ENCODE measurements at regions not wholly inside any gene's neighbourhood (a gene's known extent, or its start where the extent isn't known, plus 50 kb on each side); places are given as distances from the start of the nearest gene placed in this dataset.

DNA sequence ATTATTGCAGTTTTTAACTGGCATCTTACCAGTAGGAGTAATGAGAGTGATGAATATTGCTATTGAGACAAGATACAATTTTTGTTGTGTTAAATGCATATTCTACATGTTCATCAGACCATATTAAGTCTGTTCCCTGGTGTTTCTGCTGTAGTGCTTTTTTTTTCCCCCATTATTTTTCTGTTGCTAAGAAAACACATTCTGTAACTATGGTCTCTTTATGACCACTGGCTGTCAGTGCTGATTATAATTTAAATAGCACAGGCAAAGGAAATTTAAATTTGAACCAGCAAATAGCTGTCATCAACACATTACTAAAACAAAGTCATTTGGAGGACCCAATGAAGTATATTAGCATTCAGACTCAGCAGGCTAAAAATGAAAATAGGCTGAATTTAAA lies 98.3 kb upstream of the ANKRD50 start:
- TF ChIP-seq, protein P1, sequence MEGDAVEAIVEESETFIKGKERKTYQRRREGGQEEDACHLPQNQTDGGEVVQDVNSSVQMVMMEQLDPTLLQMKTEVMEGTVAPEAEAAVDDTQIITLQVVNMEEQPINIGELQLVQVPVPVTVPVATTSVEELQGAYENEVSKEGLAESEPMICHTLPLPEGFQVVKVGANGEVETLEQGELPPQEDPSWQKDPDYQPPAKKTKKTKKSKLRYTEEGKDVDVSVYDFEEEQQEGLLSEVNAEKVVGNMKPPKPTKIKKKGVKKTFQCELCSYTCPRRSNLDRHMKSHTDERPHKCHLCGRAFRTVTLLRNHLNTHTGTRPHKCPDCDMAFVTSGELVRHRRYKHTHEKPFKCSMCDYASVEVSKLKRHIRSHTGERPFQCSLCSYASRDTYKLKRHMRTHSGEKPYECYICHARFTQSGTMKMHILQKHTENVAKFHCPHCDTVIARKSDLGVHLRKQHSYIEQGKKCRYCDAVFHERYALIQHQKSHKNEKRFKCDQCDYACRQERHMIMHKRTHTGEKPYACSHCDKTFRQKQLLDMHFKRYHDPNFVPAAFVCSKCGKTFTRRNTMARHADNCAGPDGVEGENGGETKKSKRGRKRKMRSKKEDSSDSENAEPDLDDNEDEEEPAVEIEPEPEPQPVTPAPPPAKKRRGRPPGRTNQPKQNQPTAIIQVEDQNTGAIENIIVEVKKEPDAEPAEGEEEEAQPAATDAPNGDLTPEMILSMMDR (conservative IDR thresholded peaks at IDR 0.05) = no peak
- TF ChIP-seq ZFX (IDR thresholded peaks at IDR 0.05) = no peak
